ENCODE measurements at regions not wholly inside any gene's neighbourhood (a gene's known extent, or its start where the extent isn't known, plus 50 kb on each side); places are given as distances from the start of the nearest gene placed in this dataset.
A peak's percentile ranks its signal among the peaks of the same experiment; 100 is the strongest.

- no peak for DNase-seq (ENCODE audit: low spot score)
Measured at GRCh38 chr13:44277459-44277858, 96.2 kb upstream of the SERP2 start.

DNA sequence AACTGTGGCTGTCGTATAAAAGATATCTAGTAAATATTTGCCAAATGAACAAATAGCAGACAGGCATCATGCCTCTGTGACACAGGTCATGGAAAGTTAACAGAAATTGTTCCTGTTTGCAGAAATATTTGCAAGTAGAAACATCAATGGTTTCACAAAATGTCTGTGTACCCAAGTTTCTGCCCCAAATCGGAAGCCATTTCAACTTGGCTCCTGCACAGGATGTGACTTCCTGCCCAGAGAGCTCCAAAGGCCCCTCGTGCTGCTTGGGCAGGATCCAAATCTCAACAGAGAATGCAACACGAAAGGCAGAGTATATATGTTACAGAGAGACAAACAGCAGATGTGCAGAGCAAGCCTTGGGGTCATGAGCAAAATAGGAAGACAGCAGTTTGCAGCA lies 95.5 kb upstream of the SERP2 start:
- DNase-seq (ENCODE audit: low spot score) = no peak

DNA sequence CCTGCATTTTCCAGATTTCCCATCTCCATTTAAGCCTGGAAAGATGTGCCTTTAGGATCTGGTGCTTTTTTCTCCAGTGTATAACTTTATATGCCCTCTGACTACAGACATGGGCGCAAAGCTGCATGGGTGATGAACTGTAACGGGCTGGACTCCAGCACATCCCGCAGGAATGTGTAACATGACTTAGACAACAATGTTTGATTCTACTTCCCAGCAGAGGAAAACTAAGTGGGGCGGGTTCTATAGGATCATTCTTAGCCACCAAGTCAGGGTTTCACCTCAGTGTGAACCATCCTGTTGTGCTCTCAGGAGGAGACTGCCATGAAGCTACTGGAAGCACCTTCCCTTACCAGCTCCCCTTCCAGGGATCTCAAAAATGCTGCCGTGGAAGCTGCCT lies 93.2 kb upstream of the SERP2 start:
- no peak for DNase-seq (ENCODE audit: low spot score)

DNA sequence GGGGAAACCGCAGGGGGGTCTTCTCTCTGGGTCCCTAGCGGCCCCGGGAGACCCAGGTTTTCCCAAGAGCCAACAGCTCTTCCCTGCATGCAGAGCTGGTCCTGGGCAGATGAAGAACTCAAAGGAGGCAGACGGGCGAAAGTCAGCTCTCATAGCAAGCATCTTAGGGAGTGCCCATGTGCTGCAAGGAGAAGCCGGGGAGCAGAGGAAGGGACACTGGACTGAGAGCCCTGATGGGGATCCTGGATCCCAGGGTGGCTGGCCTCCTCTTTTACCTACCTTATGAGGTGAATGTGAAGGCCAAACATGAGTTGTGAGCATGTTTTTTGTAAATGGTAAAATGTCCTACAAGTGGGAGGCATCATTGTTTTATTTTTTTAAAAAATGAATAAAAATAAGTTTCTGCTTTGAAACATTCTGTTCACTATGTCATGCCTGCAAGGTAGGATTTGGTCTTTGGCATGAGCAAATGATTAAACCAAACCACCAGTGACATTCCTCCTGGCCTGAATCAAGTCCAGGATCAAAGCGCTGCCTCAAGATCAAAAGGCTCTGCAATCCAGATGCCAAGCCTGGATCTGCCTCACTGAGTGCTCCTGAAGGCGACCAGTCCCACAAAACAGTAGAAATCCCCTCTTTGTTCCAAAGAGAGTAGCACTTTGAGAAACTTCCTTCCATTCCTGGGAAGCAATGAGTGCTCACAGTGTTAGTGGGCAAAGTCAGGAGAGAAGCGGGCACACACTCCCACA lies 92.2 kb upstream of the SERP2 start:
- no peak for DNase-seq (ENCODE audit: low spot score)

DNA sequence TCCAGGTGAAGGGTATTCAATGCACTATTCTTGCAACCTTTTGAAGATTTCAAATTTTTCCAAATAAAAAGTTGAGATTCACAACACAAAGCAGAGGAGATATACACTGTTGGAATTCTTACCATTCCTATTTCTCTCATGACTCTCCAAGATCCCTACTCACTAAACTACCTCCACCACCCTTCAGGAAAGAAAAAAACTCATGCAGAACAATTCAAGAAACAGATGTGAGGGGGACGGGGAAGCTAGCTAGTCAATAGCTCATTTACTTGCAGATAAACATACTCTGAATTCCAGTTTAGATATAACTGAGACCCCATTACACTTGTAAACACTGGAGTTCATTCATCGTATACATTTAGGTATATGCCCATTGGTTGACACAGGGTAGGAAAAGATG lies 90.0 kb upstream of the SERP2 start:
- DNase-seq (ENCODE audit: low spot score) = no peak

- no peak for DNase-seq (ENCODE audit: low spot score)
Measured at GRCh38 chr13:44287958-44288357, 85.7 kb upstream of the SERP2 start.

DNA sequence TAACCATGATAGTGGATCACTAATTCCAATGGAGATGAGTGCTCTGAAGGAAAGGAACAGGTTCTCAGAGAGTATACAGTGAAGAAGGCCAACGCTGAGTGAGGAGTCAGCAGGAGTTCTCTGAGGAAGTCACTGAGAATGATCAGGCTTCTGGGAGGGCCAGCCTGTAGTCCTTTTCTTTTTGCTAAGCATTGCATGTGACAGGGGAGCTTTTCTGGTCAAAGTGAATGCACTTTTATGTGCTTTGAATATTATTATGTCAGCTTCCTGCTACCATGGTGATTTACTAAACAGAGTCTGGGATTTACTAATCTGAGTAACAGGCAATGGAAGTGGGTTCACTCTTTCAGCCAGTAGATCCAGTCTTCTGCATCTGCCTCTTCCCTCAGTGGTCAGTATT lies 81.1 kb upstream of the SERP2 start:
- no peak for DNase-seq (ENCODE audit: low spot score)

DNA sequence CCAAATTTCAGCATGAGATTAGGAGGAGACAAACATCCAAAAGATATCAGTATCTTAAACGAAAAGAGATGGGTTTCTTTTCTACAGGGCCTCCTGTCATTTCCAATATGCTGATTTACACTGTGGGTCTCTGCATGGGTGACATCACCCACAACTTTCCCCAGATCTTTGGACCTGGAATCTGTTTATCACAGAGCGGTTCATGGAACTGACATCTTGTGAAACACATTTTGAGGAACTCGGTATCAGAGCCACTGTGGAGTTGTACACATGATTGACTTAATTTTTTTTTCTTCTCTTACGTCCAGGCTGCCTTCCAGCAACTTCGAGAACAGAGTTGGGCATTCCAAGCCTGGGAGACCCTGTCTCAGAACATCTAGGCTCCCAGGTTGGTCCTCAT lies 80.2 kb upstream of the SERP2 start:
- no peak for DNase-seq (ENCODE audit: low spot score)

DNA sequence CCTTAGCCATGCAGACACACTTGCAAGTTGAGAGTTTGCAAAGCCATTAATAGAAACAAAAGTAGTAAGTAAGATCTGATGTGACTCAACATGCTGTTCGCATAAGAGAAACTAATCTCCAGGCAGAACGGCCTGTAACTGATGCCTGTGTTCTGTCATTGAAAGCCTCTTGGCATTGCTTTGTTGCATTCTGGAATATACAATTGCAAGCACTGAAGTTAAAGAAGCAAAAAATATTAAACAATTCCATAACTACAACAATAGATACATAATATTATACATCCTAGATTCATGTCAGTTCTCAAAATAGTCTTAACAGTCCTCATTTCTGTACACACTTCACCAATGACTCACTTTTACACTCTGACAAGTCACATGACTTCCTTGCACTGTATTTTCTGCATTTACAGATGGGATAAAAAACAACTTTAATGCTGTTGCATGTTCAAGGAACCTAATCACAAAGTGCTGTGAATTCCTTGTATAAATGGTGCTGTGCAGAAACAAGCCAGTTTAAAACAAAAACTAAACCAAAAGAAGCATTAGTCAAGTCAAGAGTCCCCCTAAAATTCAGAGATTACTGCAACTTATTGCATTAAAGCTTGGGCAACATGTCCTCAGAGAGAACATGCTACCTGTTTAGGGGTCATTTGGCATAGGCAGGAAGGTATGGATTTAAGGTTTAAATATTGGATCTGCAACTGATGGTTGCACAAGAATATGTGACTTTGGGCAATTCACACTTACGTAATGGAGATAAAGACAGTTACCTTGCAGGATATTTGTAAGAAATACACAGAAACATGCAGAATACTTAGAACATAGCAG lies 79.5 kb upstream of the SERP2 start:
- DNase-seq (ENCODE audit: low spot score) = no peak

DNA sequence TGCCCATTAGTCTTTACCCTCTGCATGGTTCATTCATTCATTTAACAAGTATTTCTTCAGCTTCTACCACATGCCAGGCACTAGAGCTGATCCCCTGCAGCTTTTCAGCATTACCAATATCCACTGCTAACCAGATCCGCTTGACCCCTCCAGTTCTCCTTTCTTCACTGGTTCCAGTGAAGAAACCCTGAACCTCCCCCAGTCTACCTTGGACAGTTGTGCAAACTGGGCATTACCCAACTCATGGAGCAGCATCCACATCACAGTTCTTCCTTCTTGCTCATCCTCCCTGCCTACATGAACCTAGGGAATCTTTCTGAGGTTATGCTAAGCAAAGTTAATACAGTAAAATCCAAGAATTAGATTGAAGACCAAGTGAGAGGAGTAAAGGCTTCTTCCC lies 78.7 kb upstream of the SERP2 start:
- no peak for DNase-seq (ENCODE audit: low spot score)

DNA sequence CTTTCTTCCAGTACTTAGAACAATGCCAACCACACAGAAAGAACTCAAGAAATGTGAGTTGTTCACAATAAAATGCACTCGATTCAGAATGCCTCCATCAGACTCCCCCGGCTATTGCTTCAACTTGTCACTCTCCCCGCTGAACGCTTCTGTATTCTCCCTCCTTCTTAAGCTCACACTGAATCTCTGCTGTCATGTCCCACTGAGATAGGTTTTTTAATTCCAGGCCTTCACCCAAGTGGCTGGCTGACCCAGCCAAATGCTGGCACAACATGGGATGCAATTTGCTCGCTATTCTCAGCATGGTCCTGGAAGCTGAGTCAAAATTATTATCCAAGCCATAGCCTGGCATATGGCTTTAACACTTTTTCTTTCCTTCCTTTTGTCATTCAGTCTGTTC lies 76.8 kb upstream of the SERP2 start:
- DNase-seq (ENCODE audit: low spot score) = peak; percentile 39

GRCh38 chr13:44298314-44298713 lies 75.3 kb upstream of the SERP2 start:
- no peak for DNase-seq (ENCODE audit: low spot score)

DNA sequence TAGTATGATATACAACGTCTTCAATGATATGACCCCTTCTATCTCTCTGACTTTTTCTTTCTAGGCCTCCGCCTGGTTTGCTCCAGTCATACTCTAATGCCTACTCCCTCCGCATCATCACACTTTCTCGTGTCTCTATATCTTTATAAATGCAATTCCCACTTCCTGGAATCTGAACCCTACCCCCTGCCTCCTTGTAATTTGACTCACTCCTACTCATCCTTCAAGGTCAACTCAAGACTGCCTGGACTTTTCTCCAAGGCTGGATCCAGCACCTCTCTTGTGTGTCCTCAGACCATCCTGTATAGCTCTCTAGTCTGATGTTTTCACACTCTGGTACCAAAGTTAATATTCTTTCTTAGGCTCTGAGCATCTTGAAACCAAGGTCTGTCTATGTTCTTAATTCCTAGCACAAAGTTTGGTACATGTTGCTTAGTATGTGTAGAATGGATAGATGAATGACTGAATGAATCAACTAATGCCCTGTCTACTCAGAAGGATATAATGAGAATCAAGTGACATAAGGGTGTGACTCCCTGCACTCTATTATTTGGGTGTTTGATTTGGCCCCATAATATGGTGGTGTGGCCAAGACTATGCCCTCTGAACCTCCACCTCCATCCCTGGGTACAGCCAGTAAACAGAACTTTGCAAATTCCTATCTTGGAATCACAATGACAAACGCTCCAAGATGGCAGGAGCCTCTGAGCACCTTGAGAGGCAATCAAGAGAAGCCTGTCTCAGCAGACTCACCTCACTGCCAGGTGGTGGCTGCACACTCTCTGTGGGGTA lies 74.3 kb upstream of the SERP2 start:
- no peak for DNase-seq (ENCODE audit: low spot score)

DNA sequence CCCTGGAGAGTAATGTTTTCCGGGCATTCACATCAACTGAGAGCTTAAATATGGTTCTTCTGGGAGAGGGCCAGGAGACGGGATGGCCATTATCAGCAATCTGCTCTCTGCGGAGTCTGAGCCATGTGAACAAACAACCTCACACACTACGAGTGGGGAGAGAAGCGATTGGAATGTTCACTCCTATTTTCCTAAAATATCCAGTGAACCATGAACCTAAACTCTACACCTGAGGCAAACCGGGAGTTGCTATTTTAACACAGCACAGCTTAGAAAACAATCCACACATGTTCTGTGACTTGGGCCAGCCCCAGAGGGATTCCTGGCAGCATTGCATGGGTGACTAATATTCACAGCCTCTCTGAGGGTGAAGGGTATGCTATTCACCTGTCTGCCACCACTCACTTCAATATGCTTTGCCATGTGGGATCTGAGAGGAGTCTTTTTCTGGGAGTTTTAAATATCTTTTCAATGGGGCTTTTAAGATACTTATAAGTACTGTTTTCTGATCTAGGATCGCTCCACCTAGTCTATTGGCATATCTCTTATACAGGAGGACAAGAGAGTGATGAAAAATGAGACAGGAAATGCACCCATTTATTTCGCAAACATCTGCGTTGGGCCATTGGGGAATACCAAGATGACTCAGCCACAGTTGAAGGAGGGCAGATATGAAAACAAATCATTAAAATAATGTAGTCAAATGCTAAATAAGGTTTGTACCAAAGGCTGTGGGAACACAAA lies 72.6 kb upstream of the SERP2 start:
- DNase-seq (ENCODE audit: low spot score) = no peak

DNA sequence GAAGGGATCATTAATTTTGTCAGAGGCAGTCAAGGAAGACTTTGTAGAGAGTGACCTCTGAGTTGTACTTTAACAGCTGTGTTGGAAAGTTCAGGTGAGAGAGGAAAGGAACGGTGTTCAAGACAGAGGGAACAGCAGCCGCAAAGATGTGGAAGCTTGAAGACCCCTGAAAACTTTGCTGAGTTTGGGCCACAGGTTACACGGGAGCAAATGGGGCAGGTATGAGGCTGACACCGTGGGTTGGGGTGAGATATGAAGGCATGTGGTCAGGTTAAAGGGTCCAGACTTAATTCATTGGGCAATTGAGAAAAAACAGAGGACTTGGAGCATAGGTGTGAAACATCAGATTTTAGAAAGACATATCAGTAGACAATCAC lies 72.0 kb upstream of the SERP2 start:
- DNase-seq (ENCODE audit: low spot score) = no peak

DNA sequence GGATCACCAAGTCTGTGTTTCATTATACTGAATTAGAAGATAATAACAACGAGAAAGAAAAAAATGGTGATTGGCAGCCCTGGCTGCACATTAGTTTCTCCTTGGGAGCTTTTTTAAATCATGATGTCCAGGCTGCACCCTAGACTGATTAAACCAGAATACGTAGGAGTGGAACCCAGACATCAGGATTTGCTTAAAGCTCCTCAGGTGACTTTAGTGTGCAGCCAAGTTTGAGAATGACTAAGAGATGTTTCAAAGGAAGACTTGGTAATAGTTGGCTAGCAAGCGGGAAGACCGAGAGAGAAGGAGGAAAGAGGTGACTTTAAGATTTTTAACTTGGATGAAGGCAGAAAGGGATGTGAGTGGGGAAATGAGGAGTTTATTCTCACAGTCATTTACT lies 71.4 kb upstream of the SERP2 start:
- no peak for DNase-seq (ENCODE audit: low spot score)

DNA sequence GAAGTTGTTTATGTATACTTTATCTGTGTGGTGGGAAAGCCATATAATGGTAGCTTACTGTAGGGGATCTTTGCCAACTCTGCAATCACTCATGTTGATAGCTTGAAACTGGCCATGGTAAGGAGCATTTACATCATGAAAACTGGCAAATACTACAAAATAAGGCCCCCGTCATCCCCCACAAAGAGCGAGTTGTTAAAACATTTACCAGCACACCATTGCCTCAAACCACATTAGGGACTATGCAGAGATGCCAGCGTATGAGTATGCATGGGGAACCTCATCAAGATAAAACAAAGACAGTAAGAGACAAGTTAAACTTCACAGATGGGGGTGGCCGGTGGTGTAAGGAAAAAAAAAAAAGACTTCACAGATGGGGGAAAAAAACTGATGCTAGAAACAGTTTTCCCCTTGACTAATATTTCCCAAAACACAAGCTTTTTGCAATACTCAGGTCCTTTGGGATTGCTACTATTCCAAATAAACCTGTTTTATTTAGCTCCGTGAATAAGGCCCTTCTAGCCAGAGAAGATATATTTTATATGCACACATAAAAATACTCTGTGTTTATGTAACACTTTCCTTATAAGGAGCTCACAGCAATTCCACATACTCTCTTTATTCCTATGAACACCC lies 70.6 kb upstream of the SERP2 start:
- no peak for DNase-seq (ENCODE audit: low spot score)

DNA sequence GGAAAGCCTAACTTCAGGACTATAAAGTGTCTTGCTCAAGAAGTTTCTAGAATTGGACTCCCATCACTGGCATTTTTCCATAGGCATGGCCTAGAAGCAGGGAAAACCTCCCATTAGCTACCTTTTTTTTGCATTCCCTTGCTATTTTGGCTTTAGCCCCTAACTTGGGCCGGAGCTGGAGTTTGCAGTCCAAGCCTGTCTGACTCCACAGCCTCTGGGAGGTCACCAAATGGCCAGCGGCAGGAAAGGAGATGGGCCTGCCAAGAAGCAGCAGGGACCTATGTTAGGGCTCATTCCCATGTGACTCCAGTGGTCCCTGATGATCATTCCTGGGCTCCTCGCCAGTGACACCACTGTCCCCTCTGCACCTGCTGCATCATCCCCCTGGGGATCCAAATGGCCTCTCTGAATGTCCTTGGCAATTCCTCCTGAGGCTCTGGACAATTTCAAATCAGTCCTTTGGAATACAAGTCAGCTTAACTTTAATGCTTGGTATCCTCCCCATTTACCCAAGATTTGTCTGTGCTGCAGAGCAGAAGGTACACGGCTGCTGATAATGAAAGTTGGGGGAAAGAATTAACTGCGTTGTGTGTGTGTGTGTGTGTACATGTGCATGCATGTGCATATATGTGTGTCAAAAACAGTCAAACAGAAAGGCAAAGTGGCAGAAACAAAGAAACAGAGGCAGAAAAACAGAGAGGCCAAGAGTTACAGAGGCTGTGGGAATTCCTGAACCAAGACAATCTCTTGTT lies 69.8 kb upstream of the SERP2 start:
- DNase-seq (ENCODE audit: low spot score) = no peak

GRCh38 chr13:44304433-44304725 lies 69.2 kb upstream of the SERP2 start:
- DNase-seq (ENCODE audit: low spot score) = no peak

- no peak for DNase-seq (ENCODE audit: low spot score)
Measured at GRCh38 chr13:44305286-44305685, 68.3 kb upstream of the SERP2 start.

- no peak for DNase-seq (ENCODE audit: low spot score)
Measured at GRCh38 chr13:44305917-44306370, 67.7 kb upstream of the SERP2 start.
